ENCODE measurements at regions not wholly inside any gene's neighbourhood (a gene's known extent, or its start where the extent isn't known, plus 50 kb on each side); places are given as distances from the start of the nearest gene placed in this dataset.

GRCh38 chr2:56107502-56108220 lies 76.1 kb upstream of the CCDC85A start (continued):
- no peak for TF ChIP-seq CHD7 (IDR thresholded peaks at IDR 0.05; ENCODE audit: insufficient replicate concordance, low read length)
- TF ChIP-seq BRCA1 (IDR thresholded peaks at IDR 0.05; ENCODE audit: low read depth, low read length), result no peak
- no peak for TF ChIP-seq SP2 (IDR thresholded peaks at IDR 0.05; ENCODE audit: low read length)
- TF ChIP-seq SRF (IDR thresholded peaks at IDR 0.05; ENCODE audit: low read depth, low read length), result no peak
- TF ChIP-seq SIRT6 (IDR thresholded peaks at IDR 0.05; ENCODE audit: low read length), result no peak
- no peak for TF ChIP-seq HDAC6 (IDR thresholded peaks at IDR 0.05; ENCODE audit: low read depth, low read length)
- TF ChIP-seq EZH2 (IDR thresholded peaks at IDR 0.05; ENCODE audit: low read depth, low read length, severe bottlenecking), result no peak
- no peak for TF ChIP-seq CBX8 (IDR thresholded peaks at IDR 0.05; ENCODE audit: borderline replicate concordance, low read depth, low read length)
- no peak for TF ChIP-seq BCL11A (IDR thresholded peaks at IDR 0.05; ENCODE audit: low read depth in 2 of 2, low read length in 2 of 2)
- no peak for TF ChIP-seq TAF7 (optimal IDR thresholded peaks at IDR 0.05; ENCODE audit: borderline replicate concordance, low read depth, low read length)
- no peak for TF ChIP-seq POLR2A (IDR thresholded peaks at IDR 0.05; ENCODE audit: control extremely low read depth in 1 of 2, low read depth in 2 of 2, low read length in 2 of 2)
- TF ChIP-seq TEAD4 (IDR thresholded peaks at IDR 0.05; ENCODE audit: low read depth, low read length), result no peak

Data from H1 (cell line).